PC-9 (cell line): ENCODE measurements at regions not wholly inside any gene's neighbourhood (a gene's known extent, or its start where the extent isn't known, plus 50 kb on each side); places are given as distances from the start of the nearest gene placed in this dataset.
"Not testable (repeated sequence)": the region's sequence is repeated elsewhere in the genome, so short reads cannot be mapped to it uniquely, and the experiment has no call there.

Source experiments
- BruUV-seq: library from RNA; stranded (reverse); fragments of 400-500 nt; replicated peaks from 2 replicates; lab custom pipeline; 2021; lab: Mats Ljungman, UMichigan
- CTCF ChIA-PET: fragments of 300-600 bp; sonication (Branson Sonifier 250); formaldehyde crosslinking; loops from one replicate; lab custom pipeline; 2022; ENCODE audit warnings: antibody characterized with exemption; lab: Charles Lee
- POLR2A ChIA-PET: fragments of 300-600 bp; sonication (Branson Sonifier 250); formaldehyde crosslinking; loops from one replicate; lab custom pipeline; 2022; ENCODE audit warnings: antibody characterized with exemption; ENCODE audit not compliant: unreplicated experiment; lab: Charles Lee
- DNase-seq, 2 experiments: peaks; one replicate each; pipeline versions ENCODE4 v3.0.0 to v3.0.0-alpha.2; 2015 to 2022; ENCODE audit warnings: mixed read lengths in 1 of 2
- H2AFZ ChIP-seq: fragments of 200-600 bp; sonication (generic); 2 replicates; pipeline ENCODE4 v1.8.1; 2017; ENCODE audit warnings: antibody characterized with exemption
- H3F3A ChIP-seq: fragments of 200-600 bp; sonication (generic); 2 replicates; pipeline ENCODE4 v1.8.1; 2017; ENCODE audit warnings: antibody characterized with exemption, mild to moderate bottlenecking, low read depth; ENCODE audit not compliant: insufficient read depth
- H3K27ac ChIP-seq: fragments of 200-600 bp; sonication (generic); 2 replicates; pipeline ENCODE4 v1.6.1; 2016; ENCODE audit warnings: mixed run types
- H3K27me3 ChIP-seq: fragments of 200-600 bp; sonication (generic); 2 replicates; pipeline ENCODE4 v1.6.1; 2016; ENCODE audit warnings: low read depth, mixed run types; ENCODE audit not compliant: insufficient read depth
- H3K36me3 ChIP-seq: fragments of 200-600 bp; sonication (generic); 2 replicates; pipeline ENCODE4 v1.6.1; 2016; ENCODE audit warnings: low read depth, mixed run types
- H3K4me1 ChIP-seq: fragments of 200-600 bp; sonication (generic); replicated peaks from 2 replicates; pipeline ENCODE4 v1.6.1; 2016; ENCODE audit warnings: mixed run types; ENCODE audit not compliant: insufficient read depth
- H3K4me2 ChIP-seq: fragments of 200-600 bp; sonication (generic); 2 replicates; pipeline ENCODE4 v1.6.1; 2017; ENCODE audit warnings: mixed run types
- H3K4me3 ChIP-seq: fragments of 200-600 bp; sonication (generic); 2 replicates; pipeline ENCODE4 v1.6.1; 2016; ENCODE audit warnings: mixed run types
- H3K79me2 ChIP-seq: fragments of 200-600 bp; sonication (generic); 2 replicates; pipeline ENCODE4 v1.6.1; 2017; ENCODE audit warnings: low read depth, mixed run types
- H3K9me2 ChIP-seq: fragments of 200-600 bp; sonication (generic); 2 replicates; pipeline ENCODE4 v1.8.1; 2017; ENCODE audit warnings: mild to moderate bottlenecking; ENCODE audit not compliant: insufficient read depth
- H3K9me3 ChIP-seq: fragments of 200-600 bp; sonication (generic); 2 replicates; pipeline ENCODE4 v1.8.1; 2016; ENCODE audit warnings: low read depth; ENCODE audit not compliant: insufficient read depth
- H4K20me1 ChIP-seq: fragments of 200-600 bp; sonication (generic); 2 replicates; pipeline ENCODE4 v1.8.1; 2017; ENCODE audit not compliant: insufficient read depth
- CTCF ChIP-seq: fragments of 200-600 bp; sonication (generic); conservative IDR thresholded peaks from 2 replicates; pipeline ENCODE4 v1.6.1; 2017; ENCODE audit warnings: mixed run types, antibody characterized with exemption, mild to moderate bottlenecking, moderate library complexity
- EZH2 ChIP-seq: fragments of 200-600 bp; sonication (generic); IDR thresholded peaks from 2 replicates; pipeline ENCODE4 v1.8.0; 2017; ENCODE audit warnings: antibody characterized with exemption, low read depth
- intact Hi-C: fragments of 100-400 bp; cut with micrococcal nuclease; formaldehyde crosslinking; loops from one replicate; pipeline ENCODE4 v1.10.0; 2022; ENCODE audit not compliant: unreplicated experiment

DNA sequence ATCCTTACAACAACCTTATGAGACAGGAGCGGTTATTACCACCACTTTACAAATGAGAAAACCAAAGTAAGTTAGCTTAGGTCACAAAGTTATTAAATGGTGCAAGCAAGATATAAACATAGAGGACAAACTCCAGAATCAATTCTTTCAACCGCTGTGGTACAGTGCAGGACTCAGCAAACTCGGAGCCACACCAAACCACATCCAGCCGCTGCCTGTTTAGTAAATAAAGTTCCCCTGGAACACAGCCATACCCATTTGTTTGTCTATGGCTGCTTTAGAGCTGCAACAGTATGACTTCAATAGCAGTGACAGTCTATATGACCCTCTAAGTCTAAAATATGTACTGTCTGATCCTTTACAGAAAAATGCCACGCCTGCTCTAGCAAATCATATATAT lies 1567.2 kb upstream of the WWC1 start:
- H3F3A ChIP-seq = no peaks in the 10 kb centered on the region
- no TSS peak for BruUV-seq
- H3K79me2 ChIP-seq = no peaks in the 10 kb centered on the region
- H3K4me1 ChIP-seq = no peaks in the 10 kb centered on the region
- no peak for DNase-seq
- TF ChIP-seq EZH2 = no peak
- no peak for TF ChIP-seq CTCF
- H3K27me3 ChIP-seq = no peaks in the 10 kb centered on the region
- H3K9me2 ChIP-seq = no peaks in the 10 kb centered on the region
- no peak overlapping the region for H2AFZ ChIP-seq
- no peaks in the 10 kb centered on the region for H4K20me1 ChIP-seq
- H3K9me3 ChIP-seq = no peaks in the 10 kb centered on the region
- CTCF ChIA-PET = no interaction called here
- H3K4me2 ChIP-seq = no peak overlapping the region
- no peaks in the 10 kb centered on the region for H3K36me3 ChIP-seq
- H3K4me3 ChIP-seq = no peak overlapping the region
- POLR2A ChIA-PET = no interaction called here
- intact Hi-C loops = no loop called here
- no peak overlapping the region for H3K27ac ChIP-seq

GRCh38 chr5:166725593-166725992 lies 1565.9 kb upstream of the WWC1 start:
- CTCF ChIA-PET = no interaction called here

DNA sequence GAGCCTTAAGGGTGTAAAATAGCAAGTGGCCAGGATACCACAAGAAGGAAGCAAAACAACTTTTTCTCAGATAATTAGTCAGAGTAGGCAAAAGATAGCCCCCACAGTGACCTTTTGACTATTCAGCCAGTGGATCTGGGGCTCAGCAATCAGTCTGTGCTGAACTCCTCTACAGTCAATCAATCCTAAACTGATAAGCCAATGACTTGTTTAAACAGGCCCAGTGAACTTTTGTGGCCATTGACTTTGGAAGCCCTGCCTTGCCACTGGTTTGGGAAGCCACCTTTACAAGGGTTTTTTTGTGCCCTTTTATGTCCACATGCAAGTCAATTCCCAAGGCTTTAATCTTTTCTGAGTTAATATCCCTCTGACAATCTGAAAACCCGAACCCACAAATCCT lies 1565.0 kb upstream of the WWC1 start:
- POLR2A ChIA-PET = no interaction called here
- Histone ChIP-seq H3K27ac (no peak overlapping the region), H3K4me2 (no peak overlapping the region), H4K20me1 (no peaks in the 10 kb centered on the region), H3K79me2 (no peaks in the 10 kb centered on the region), H3K9me2 (no peaks in the 10 kb centered on the region), H3K4me3 (no peak overlapping the region), H3K9me3 (no peaks in the 10 kb centered on the region), H3F3A (no peaks in the 10 kb centered on the region), H3K36me3 (no peaks in the 10 kb centered on the region), H3K27me3 (no peaks in the 10 kb centered on the region), H3K4me1 (no peaks in the 10 kb centered on the region), H2AFZ (no peak overlapping the region)
- BruUV-seq = no TSS peak
- no peak for DNase-seq
- intact Hi-C loops = no loop called here
- no peak for TF ChIP-seq CTCF
- no peak for TF ChIP-seq EZH2
- CTCF ChIA-PET = no interaction called here

More at GRCh38 chr5:166725593-166725992, 1565.9 kb upstream of the WWC1 start:
- no peak overlapping the region for H3K4me2 ChIP-seq
- no peaks in the 10 kb centered on the region for H3K9me2 ChIP-seq
- BruUV-seq = no TSS peak
- POLR2A ChIA-PET = no interaction called here
- no peaks in the 10 kb centered on the region for H3K36me3 ChIP-seq
- no peak overlapping the region for H3K27ac ChIP-seq
- no peak overlapping the region for H3K4me3 ChIP-seq
- no peak for DNase-seq
- H4K20me1 ChIP-seq = no peaks in the 10 kb centered on the region
- no peak for TF ChIP-seq EZH2
- TF ChIP-seq CTCF = no peak
- intact Hi-C loops = no loop called here
- no peaks in the 10 kb centered on the region for H3F3A ChIP-seq
- no peaks in the 10 kb centered on the region for H3K9me3 ChIP-seq
- no peaks in the 10 kb centered on the region for H3K27me3 ChIP-seq
- H2AFZ ChIP-seq = no peak overlapping the region
- no peaks in the 10 kb centered on the region for H3K79me2 ChIP-seq
- H3K4me1 ChIP-seq = no peaks in the 10 kb centered on the region

GRCh38 chr5:166742951-166743350 lies 1548.5 kb upstream of the WWC1 start:
- H3K27ac ChIP-seq, H3K4me1 ChIP-seq, H3K36me3 ChIP-seq, H3K9me3 ChIP-seq, H4K20me1 ChIP-seq, CTCF ChIA-PET, H3K4me3 ChIP-seq, intact Hi-C loops, H2AFZ ChIP-seq, H3K4me2 ChIP-seq, POLR2A ChIA-PET, H3K79me2 ChIP-seq, H3K9me2 ChIP-seq, DNase-seq, H3F3A ChIP-seq, BruUV-seq: not testable (repeated sequence)
- peaks cover 25% of the 10 kb centered on the region; the same call in 1 of the 2 replicates for H3K27me3 ChIP-seq
